SK-N-SH treated with all-trans-retinoic acid at 6 μM for 48 hours (cell line): ENCODE measurements at regions not wholly inside any gene's neighbourhood (a gene's known extent, or its start where the extent isn't known, plus 50 kb on each side); places are given as distances from the start of the nearest gene placed in this dataset.

Experiments used
- POU6F1 ChIP-seq: fragments of 250-450 bp; sonication (Bioruptor Pico); IDR thresholded peaks from 2 replicates; pipeline ENCODE4 v1.8.0; 2021; ENCODE audit warnings: low read depth, mild to moderate bottlenecking, moderate library complexity, borderline replicate concordance
- RARB ChIP-seq: fragments of 250-450 bp; sonication (Bioruptor Pico); IDR thresholded peaks from 2 replicates; pipeline ENCODE4 v1.8.0; 2021; ENCODE audit warnings: mild to moderate bottlenecking, moderate library complexity
- ZFP3 ChIP-seq: fragments of 250-450 bp; sonication (Bioruptor Pico); IDR thresholded peaks from 2 replicates; pipeline ENCODE4 v1.5.0; 2020; ENCODE audit warnings: mild to moderate bottlenecking, moderate library complexity
- ZNF565 ChIP-seq: fragments of 450-650 bp; formaldehyde crosslinking; conservative IDR thresholded peaks from 2 replicates; pipeline ENCODE4 v1.5.0; 2020; ENCODE audit warnings: low read depth, mild to moderate bottlenecking, moderate library complexity

- TF ChIP-seq POU6F1 (CRISPR knock-in tag) (no peak), ZNF565 (no peak), RARB (no peak), ZFP3 (CRISPR knock-in tag) (no peak)
These were observed 567.0 kb downstream of the BNC2 start for GRCh38 chr9:16303506-16303905.
